ENCODE measurements at regions not wholly inside any gene's neighbourhood (a gene's known extent, or its start where the extent isn't known, plus 50 kb on each side); places are given as distances from the start of the nearest gene placed in this dataset.

DNA sequence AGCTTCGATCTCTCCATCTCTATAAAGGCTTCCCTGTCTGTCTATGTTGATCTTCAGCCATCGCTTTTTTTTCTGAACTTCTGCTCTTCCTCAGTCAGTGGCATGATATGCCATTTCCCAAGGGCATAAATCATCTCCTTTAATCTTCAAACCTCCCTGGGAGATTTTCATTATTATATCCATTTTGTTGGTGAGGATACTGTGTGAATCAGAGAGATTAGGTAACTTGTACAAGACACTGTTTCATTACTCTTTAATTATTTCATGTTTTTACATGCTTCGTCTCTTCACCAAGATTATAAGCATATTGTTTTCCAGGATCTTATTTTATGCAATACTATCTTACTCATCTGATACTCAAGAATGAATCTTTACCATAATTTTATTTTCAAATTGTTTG, 124.8 kb upstream of the ATP11B start:
- DNase-seq: no peak

DNA sequence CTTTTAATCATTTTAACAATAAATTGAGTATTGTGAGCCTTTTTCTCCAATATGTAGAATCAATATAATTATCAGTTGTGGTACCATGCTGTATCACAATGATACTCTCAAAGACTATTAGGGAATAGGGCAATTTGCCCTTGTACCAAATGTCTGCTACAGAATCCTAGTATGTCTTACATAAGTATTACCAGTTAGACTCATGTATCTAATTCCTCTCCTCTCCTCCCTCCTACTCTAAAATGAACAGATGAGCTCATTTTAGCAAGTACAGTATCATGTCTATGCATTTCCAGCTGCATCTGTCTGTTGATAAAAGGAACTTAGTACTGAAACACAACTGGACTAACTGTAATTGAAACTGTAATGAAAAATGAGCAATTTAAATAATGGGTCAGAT, 124.3 kb upstream of the ATP11B start:
- no peak for DNase-seq

DNA sequence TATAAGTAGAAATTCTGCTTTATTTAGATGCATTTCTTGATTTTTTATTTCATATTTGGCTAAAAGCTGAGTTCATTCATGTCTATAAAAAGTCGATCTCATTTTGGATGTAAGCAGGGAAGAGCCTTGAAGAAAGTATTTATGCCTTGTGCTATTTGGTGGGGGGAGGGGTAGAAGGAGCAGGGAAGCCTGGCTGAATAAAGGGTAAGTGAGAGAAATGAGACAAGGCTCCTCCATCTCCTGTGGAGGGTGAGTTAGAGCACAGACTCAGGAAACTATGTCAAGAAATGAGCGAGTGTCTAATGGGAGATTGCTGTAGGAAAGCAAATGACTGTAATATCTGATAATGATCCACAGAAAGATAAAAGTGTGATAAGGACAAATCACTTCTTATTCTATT, 121.8 kb upstream of the ATP11B start:
- no peak for DNase-seq

DNA sequence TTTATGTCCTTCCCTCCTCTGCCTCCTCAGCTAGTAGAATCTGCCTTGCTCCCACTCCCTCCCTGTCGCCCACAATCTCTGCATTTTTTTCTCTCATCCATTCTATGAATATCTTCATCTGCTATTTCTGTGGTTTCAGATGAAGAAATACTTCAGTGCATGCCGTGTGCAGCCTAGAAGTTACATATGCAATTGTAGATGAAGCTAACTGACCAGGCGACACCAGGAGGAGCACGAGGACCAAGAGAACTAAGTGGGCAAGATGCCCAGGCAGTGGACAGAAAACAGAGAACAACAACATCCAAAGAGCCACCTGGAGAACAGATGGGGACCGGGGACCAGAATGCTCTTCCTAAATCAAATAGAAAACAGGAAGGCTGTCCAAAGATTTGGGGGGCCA, 121.4 kb upstream of the ATP11B start:
- DNase-seq: no peak

DNA sequence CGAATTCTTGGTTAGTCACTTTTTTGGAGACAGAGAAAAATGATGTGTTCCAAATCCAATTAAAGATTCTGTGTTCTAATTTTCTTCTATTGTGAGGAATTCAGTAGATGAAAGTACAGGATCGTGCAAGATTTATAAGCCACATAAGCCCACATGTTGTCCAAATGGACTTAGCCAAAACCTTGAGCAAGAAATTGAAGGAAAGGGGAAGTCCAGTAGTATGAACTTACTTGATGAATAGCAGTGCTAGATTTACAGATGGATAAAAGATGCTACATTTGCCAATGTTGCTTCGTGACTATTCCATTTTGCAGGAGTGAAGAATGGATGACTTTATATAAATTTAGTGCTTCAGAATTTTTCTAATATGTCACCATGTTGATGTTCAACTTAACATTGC, 120.0 kb upstream of the ATP11B start:
- DNase-seq: no peak

DNA sequence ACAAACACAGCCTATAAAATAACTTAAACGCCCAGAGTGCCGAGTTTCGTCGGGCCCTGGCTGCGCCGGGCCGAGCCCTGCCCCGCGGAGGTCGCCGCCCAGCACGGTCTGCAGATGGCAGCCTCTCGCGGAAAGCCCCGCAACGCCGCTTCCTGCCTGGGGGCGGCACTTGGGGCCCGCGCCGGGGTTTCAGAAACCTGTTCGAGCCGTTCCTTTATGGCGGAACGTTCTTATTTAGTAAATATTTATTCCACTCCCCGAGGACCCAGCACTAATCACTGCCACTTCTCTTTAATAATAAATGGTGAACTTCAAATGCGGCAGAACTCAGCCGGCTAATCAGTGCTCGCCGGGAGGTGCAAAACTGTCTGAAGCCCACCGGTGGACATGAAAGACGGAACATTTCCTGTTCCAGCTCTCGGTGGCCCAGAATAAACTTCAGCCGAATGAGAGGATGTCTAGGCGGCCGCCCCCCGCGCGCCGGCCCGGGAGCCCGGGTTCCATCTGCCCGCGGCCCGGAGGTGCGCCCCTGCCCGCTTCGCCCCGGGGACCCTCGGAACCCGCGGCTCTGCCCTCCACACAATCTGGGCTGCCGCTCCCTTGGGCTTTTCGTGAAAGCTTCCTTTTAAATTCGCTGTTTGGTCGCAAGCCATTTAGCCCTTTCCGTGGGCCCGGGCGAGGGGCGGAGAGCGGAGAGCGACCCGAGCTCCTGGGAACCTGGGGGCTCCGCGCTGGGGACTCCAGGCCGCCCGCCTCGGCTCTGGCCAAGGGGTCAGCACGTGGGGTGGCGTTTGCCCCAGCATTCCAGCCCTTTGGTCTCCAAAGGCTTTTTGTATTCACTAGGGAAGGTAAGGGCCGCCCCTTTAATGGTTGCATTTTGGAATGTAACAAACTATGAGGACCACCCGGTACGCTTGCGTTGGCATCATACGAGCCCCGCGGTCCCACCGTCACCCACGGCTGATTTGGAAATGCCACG, 110.8 kb upstream of the ATP11B start:
- DNase-seq: peak; percentile 62

DNA sequence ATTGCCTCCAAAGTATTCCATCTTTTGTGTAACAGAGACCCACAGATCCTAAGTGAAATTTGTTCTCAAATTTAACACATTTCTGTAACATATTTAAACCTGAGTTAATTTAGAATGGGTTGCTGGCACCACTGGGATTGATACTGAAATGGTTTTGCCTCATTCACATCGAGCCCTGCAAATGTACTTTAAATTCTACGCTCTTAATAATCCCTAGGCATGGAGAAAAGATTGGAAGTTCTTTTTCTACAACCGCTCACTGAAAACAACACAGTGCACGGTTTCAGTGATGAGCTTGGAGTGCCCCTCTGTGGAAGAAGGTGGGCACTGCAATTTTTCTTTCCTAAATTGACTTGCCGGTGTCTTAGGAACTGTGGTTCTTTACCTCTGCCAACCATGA, 109.9 kb upstream of the ATP11B start:
- DNase-seq: peak; percentile 81

DNA sequence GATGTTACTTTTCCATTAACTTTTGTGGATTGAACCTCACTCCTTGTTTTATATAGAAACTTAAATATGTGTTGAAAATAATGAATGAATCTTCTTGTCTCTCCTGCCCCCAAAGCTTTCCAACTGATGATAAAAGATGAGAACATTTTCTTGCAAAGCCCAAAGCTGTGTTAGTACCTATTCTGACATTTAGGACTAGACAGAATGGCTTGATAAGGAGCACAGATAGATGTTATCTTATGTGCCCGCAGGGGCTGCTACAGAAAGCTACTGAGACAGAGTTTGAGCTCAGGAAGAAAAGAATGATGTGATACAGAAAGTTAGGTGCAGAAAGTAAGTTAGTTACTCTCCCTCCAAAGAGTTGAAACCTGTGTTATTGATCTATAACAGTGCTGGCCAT, 109.4 kb upstream of the ATP11B start:
- peak; percentile 8 for DNase-seq

DNA sequence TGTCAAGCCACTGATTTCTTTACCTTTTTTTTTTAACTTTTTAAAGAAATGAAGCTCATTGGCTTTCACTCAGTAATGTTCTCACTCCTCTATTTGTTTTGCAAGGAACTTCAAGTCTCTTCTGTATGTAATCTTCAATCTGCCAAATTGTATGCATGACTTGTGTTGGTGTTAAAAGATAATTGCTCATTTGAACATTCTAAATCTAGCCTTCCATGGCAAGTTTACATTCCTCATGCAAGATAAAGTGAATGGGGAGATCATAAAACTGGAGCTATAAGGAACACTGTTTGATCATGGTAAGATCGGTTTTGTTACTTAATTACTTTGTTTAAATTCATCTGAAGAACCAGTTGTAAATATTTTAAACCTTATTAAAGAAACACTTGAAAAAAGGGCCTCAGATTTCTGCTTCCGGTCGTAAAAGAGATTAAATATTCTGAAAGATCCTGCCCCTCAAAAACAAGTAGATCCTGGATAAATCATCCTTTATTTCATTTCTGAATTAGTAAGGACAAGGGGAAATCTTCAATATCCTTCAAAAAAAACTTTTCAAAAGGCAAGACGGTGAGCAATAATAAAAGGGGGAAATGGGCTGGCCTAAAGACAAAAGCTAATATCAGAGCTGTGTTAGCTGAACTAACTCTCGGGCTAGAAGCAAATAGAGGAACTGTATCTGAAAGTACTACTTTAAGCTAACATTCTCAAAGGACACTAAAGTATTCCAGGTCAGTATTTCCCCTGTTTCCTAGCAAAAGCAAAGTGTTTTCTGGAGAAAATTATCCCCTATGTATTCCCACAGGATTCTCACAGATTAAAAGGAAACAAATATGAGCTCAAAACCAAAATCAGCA, 107.0 kb upstream of the ATP11B start:
- no peak for DNase-seq

DNA sequence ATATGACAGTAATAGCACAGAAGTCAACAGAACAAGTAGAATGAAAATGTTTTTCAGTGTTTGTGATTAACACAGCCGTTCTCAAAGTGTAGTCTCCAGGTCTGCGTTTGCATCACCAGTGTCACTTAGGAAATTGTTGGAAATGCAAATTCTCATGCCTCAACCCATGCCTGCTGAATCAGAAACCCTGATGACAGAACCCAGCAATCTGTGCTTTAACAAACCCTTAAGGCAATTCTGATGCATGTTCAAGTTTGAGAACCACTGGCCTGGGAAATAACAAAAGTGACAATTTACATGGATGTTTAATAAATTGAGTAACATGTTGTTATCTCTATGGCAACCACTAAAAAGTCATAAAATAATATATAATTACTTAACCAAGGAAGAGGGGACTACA, 103.1 kb upstream of the ATP11B start:
- no peak for DNase-seq

DNA sequence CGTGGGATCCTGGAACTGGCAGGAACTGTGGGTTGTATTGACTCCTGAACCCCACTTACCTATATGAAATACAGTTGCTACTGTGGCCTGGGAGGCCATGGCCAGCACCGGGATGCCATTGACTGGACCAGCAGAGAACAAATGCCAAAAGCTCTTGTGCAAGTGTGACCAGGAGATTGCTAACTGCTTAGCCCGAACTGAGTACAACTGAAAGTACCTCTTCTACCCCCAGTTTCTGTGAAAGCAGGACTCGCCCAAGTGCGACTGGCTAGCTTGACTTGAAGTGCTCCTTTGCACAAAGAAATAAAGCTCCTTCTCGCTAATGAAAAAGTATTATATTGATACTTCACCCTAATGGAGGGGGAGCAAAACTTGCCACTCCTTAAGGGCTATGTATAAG, 101.3 kb upstream of the ATP11B start:
- no peak for DNase-seq

DNA sequence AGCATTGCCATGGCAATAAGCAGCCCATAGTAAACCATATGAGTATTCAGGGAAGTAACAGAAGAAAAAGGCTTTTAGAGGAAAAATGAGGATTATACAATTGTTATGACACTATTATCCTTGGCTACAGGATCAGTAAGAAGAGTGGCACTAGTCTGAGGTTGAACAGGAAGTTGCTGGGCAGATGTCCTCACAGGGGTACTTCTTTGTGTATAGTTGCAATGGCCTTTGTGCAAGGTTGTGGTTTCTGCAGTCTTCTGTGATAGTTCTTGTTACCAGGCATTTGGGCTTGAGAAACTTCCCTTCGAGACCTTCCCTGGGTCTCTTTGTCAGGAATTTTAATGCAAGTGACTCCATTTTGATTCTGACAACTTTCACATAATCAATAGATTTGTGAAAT, 100.6 kb upstream of the ATP11B start:
- DNase-seq: peak; percentile 76

DNA sequence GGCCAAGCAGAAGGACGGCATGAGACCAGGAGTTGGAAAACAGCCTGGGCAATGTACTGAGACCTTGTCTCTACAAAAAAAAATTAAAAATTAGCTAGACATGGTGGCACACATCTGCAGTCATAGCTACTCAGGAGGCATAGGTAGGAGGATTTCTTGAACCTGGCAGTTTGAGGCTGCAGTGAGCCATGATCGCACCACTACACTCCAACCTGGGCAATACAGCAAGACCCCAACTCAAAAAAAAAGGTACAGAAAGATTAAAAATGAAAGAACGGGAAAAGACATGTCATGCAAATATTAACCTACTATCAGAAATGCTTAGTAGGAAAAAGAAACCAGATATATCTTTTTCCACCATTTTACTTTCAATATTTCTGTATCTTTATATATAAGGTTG, 99.6 kb upstream of the ATP11B start:
- no peak for DNase-seq

DNA sequence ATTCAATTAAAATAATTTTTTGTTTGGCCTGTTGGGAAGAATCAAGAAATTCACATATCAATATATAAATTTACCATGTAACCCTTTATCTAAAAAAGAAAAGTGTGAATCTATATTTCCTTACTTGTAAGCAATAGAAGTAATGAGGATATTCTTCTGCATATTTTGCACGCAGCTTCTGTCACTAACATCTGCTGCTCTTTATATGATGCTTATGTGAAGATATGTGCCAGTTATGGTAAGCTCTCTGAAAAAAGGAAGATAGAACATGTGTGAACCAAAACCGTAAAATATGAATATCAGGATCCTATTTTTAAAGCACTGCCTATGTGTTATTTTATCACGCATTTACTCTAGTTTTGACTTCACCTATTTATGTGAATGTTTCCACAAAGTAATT, 96.4 kb upstream of the ATP11B start:
- DNase-seq: no peak

DNA sequence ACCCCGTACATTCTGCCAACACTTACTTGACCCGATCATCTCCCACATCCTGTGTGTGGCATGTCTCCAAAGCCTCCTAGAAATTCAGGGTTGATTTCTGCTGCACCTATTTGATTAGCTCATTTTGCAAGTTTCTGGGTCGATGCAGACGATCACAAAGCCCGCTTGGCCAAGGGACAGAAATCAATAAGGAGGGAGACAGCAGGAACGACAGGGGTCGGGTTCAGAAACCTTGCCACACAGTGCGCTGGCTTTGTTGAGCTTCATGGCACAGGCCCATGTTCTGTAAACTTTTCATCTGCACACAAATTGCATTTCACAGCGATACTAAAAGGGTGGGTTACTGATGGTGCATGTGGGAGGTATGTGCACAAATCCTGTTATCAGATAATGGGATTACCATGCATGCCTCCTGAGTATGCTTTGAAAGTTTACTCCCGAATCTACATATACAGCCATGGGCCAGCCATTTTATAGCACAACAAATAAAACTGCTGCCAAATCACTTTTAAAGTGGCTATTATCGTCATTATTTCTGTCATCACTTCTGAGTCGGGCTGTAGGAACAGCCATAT, 95.9 kb upstream of the ATP11B start:
- DNase-seq: no peak

DNA sequence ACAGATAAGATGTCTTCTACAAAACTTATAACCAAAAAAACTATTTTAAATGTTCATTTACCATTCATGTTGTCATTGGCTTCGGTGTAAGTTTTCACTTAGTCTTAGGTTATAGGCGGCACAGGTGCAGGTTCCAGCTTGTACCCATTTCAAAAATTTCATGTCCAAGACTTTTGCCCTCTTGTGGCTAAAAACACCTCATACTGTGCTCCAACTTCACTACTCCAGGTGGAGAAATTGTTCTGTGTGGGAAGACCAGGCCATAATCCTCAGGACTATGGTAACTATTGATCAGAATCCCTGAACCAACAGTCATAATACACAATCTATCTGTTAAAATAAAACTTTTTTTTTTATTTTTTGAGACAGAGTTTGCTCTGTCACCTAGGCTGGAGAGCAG, 95.2 kb upstream of the ATP11B start:
- no peak for DNase-seq

DNA sequence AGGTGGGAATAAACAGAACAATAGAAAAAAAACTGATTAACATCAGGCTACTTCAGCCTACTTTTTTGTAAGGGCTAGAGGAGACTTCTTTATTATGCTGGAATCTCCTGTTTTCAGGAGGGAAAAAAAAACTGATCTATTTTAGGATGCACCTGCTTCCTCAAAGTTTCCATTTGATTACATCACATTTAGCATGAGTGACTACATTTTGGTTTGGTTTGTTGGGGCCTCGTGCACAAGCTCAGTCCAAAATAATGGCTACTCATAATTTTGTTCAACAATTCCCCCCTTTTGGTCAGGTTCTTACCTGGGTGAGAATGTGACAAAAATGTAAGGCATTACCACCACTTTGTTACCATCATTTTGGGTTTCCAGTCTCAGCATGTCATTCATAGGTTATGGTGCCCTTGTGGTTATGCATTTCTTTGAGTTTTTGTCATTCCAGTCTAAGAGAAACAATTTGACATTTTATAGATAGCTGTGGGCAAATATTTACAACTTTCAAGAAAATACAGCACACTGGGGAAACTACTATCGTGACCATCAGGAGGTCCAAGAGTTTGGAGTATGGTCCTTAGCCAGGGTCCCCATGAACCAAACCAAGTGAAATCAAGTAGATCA, 93.6 kb upstream of the ATP11B start:
- no peak for DNase-seq

DNA sequence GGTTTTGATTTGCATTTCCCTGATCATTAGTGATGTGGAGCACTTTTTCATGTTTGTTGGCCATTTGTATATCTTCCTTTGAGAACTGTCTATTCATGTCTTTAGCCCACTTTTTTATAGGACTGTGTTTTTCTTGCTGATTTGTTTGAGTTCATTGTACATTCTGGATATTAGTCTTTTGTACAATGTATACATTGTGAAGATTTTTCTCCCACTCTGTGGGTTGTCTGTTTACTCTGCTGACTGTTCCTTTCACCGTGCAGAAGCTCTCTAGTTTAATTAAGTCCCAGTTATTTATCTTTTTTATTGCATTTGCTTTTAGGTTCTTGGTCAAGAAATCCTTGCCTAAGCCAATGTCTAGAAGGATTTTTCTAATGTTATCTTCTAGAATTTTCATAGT, 91.1 kb upstream of the ATP11B start:
- DNase-seq: no peak

DNA sequence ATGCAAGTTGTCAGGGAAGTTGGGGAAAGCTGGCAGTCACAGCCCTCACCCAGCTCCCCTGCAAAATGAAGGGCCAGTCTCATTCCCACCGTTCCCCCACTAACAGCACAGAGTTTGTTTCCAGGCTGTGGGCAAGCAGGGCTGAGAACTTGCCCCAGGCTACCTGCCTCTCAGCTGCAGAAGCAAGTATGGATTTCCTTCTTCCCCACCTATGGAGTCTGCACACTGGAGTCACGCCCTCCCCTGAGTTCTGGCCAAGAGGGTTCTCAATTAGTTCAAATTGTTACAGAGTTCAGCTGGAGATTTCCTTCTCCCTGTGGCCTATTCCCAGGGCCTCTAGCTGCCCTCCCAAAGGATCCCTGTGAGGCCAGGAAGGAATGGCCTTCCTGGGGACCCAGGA, 90.1 kb upstream of the ATP11B start:
- no peak for DNase-seq

DNA sequence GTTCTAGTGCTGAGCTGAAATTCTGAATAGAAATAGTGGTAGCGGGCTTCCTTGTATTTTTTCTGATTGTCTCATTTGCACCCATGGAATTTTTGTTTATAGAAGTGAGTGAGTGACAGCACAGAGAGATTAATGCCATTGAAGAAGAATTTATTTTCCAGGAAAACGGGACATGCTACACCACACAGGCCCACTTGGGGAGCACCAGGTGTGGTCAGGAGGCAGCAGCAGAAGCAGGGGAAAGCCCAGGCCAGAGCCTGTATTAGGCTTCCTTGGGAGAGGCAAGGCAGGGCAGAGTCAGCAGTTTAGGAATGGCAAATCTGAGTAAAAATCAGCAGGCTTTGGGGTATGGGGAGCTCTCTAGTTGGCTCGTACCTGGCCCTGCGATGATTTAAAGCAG, 88.4 kb upstream of the ATP11B start:
- DNase-seq: no peak

DNA sequence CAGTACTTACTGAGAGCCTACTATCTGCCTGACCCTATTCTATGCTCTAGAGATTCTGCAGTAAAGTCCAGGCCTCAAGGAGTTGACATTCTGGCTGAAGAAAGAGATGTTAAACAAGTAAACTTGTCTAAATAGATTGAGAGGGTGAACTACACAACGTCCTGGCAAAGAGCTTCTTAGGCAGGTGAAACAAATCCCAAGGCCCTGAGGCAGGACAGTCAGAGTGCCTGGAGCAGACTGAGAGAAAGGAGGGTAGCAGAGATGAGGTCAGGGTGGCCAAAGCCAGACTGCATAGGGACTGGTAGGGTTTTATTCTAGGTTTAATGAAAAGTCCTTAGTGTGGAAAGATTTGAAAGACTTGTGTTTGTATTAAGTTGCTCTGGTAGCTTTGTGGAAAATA, 84.5 kb upstream of the ATP11B start:
- DNase-seq: no peak

DNA sequence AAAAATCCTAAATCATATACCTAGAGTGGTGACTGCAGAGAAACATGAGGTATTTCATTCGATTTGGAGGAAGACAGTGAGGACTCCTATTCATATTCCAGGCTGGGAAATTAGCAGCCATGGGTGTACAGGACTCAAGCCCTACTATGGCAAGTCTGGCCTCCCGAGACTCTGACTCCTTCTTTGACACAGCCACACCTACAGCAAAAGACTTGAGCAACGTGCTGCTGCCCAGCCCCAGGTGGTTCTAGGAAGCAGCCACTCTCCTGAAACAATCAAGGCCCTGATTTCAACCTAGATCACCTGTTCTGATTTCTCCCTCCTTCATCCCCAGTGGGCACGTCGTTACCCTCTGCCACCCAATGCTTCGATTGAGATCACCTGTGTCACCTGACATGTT, 84.0 kb upstream of the ATP11B start:
- no peak for DNase-seq

DNA sequence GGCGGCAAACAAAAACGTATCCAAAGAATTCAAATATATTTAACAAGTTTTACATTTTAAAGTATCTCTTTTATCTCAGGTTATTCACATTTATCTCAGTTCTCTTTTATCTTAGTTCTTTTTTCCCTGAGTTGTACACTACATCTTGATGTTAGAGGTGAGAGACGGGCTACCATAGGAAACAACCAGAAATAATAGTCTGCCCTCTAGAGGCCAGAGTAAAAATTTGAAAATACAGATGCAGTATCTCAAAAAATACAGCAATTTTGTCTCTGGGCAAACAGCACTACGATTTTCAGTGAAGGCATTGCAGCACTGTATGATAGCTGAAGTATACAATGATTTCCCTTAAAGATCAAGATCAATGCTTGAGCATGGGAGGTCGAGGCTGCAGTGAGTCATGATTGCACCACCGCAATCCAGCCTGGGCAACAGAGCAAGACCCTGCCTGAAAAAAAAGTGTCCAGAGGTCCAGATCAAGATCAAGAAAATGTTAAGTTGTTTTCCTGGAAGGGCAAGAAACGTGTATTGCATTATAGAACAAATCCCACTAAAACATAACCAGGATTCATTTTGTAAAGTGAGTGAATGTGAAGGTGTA, 82.6 kb upstream of the ATP11B start:
- peak; percentile 80 for DNase-seq
